Dermis blood vessel endothelial cell (primary cell): ENCODE measurements at regions not wholly inside any gene's neighbourhood (a gene's known extent, or its start where the extent isn't known, plus 50 kb on each side); places are given as distances from the start of the nearest gene placed in this dataset.

Source experiments
- DNase-seq: peaks from one replicate; pipeline ENCODE4 v3.0.0; 2010

GRCh38 chr2:45210462-45211195 is 201.4 kb upstream of the SIX2 start:
- DNase-seq = no peak

DNA sequence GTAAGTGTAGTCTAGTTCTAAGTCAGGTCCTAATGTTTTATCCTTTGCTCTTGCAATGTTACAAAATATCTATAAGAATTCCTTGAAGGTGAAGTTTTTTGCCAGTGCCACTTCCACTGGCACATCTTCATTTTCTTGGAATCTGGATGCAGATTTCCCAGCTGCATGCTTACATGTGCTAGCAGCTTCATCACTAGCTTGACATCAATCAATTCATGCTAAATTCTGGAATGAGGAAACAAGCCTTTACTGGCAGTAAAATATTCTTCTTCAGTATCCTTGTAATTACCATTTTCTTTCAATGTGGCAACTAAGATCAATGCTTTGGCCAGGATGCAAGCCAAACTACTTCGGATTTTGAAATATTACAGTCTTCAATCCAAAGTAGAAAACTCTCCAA is 200.6 kb upstream of the SIX2 start:
- DNase-seq = no peak

- DNase-seq = no peak
These were observed 200.1 kb upstream of the SIX2 start for GRCh38 chr2:45209302-45209701.

GRCh38 chr2:45207101-45207500 is 197.8 kb upstream of the SIX2 start:
- peak; percentile 21 for DNase-seq

DNA sequence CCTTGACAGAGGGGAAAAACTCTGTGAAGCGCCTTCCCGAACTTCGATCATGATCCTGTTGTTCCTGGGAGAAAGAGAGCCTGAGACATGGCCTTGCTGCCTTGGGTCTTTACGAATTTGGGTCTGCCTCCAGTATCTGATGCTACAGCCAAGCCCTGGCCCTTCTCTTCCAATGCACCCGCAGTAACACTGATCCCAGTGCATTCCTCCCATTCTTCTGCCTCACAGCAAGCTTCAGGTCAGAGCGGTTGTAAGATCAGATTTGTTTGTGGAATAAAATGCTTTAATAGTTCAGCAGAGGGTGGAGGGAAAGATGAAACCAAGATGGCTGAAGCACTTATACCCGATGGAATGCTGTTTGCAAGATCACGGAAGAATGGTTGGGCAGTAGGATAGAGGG is 196.7 kb upstream of the SIX2 start:
- no peak for DNase-seq

DNA sequence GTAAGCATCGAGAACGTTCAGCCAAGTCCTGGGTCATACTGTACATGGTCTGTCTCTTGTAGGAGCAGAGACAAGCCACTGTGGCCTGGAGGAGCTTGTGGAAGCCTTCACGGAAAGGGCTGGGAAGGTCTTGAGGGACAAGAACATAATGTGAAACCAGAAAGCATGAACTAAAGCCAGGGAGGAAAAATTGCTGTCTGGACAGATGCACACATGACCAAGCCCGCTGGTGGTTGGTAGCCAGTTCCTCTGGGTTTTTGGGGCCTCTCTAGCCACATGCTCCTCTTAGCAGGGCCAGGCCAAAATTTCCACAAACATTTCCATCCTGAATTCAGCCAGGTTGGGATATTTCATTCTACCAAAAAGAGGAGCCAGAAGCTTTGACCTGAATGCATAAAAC is 196.2 kb upstream of the SIX2 start:
- no peak for DNase-seq

GRCh38 chr2:45203400-45203799 is 194.1 kb upstream of the SIX2 start:
- no peak for DNase-seq

GRCh38 chr2:45199973-45200372 is 190.7 kb upstream of the SIX2 start:
- DNase-seq = no peak

DNA sequence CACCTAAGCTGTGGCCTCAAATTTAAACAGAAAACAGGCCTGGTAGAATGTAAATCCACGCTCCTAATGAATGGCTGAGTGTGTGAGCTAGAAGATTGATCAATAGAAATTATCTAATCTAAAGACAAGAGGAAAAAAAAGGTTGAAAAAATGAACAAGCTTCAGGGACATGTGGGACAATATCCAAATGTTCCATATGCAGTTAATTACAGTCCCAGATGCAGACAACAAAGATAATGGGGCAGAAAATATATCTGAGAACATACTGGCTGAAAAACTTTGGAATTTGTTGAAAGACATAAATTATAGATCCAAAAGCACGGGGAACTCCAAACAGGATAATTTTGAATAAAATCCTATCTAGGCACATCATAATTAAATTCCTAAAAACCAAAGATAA is 186.7 kb upstream of the SIX2 start:
- no peak for DNase-seq

DNA sequence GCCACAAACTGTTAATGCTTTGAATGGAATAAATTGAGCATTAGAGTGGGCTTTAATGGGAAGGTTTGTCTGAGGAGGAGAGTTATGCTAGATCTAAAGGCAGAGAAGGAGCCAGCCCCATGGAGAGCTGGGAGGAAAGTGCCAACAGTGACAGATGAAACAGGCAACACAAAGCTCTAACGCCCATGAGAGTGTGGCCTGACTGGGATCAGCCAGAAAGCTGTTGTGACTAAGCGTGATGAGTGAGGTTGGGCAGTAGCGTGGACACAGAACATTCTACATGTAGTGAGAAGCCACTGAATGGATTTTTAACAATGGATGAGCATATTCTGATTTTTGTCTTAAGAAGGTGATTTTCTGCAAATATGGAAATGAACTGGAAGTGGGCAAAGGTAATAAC is 185.3 kb upstream of the SIX2 start:
- DNase-seq = no peak

- DNase-seq = no peak
These were observed 184.3 kb upstream of the SIX2 start for GRCh38 chr2:45193581-45193980.

- DNase-seq = no peak
These were observed 183.7 kb upstream of the SIX2 start for GRCh38 chr2:45192991-45193390.

- no peak for DNase-seq
These were observed 183.2 kb upstream of the SIX2 start for GRCh38 chr2:45192481-45192880.

DNA sequence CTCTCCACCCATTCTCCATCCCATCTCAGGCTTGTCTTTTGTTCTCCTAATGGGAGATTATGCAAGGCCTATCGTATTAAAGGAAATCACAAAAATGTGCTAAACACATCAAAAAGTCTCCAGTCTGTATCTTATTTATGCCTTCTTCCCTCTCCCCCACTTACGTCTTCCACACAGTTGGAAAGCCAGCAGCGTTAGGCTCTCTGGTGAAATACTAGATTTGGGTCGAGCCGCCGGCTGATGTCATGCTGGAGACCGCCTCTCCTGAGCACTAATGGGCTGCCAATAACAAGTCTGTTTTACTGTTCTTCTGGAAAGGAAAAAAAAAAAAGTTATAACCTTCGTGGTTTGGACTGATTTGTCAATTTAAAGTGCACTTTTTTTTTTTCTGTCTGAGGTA is 182.7 kb upstream of the SIX2 start:
- no peak for DNase-seq

GRCh38 chr2:45191146-45191863 is 182.1 kb upstream of the SIX2 start:
- DNase-seq = no peak

DNA sequence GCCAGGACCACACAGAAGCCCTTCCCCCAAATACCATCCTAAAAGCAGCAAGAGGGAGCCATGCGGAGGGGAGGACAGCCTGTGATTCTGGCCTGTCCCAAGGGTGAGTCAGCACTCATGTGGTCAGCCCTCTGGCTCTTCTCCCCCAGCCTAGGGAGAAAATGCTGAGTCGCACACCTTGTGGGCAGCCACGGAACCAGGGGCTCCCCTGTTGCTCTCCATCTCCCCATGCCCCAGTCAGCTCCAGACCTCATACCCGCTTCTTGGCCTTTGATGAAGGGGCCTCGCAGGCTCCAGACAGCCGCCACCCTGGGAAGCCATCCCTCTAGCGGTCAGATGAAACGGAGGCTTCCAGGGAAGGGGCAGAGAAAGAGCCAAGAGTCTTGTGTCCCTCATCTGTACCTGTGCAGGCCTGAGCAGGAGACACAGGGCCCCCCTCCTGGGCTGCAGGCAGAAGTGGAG is 181.3 kb upstream of the SIX2 start:
- no peak for DNase-seq

DNA sequence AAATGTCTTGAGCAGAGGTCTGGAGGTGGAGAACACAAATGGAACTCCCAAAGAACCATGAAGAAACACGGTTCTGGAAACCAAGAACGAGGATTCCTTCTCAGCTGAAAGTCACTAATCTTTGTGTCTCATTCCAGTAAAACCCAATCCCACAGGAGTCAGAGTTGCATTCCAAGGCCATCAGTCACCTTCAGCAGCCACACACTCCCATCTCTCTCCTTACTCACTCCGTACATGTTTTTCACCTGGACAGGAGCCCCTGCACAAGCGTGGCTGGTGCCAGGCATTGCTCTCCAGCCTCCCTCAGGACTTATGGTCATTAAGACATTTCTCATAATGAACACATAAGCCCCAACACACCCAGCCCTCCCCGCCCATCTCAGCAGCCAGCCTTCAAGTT is 175.4 kb upstream of the SIX2 start:
- no peak for DNase-seq

- DNase-seq = no peak
These were observed 173.5 kb upstream of the SIX2 start for GRCh38 chr2:45182667-45183295.

- DNase-seq = no peak
These were observed 171.5 kb upstream of the SIX2 start for GRCh38 chr2:45180779-45181178.

- DNase-seq = no peak
These were observed 170.9 kb upstream of the SIX2 start for GRCh38 chr2:45180033-45180746.

GRCh38 chr2:45178854-45179253 is 169.6 kb upstream of the SIX2 start:
- no peak for DNase-seq

- no peak for DNase-seq
These were observed 169.1 kb upstream of the SIX2 start for GRCh38 chr2:45178359-45178758.

DNA sequence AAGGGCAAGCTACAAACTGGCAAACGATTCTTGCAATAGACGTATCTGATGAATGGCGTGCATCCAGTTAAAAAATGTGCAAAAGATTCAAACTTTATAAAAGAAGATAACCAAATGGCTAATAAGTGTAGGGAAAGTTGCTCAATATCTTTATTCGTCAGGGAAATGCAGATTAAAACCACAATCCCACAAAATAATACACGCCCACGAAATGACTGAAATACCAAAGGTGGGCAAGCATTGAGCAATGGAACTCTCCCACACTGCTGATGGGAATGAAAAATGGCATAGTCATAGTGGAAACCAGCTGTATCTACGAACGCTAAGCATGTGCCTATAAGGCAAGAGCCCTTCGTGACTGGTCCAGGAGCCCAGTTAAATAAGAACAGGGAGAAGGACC is 168.6 kb upstream of the SIX2 start:
- DNase-seq = no peak
